ENCODE measurements at regions not wholly inside any gene's neighbourhood (a gene's known extent, or its start where the extent isn't known, plus 50 kb on each side); places are given as distances from the start of the nearest gene placed in this dataset.
"Not testable (repeated sequence)": the region's sequence is repeated elsewhere in the genome, so short reads cannot be mapped to it uniquely, and the experiment has no call there.

- H3K4me2 ChIP-seq (replicated peaks; ENCODE audit: extremely low read depth, low read length, poor library complexity, severe bottlenecking), result no peak overlapping the region
Observed at GRCh38 chr14:46571970-46572369, 79.6 kb downstream of the RPL10L start.

GRCh38 chr14:46568161-46568560 lies 83.4 kb downstream of the RPL10L start:
- intact Hi-C loops (cut with micrococcal nuclease); H3K9me3 Mint-ChIP-seq: not testable (repeated sequence)

More at GRCh38 chr14:46571970-46572369, 79.6 kb downstream of the RPL10L start:
- Histone ChIP-seq H2AFZ (ENCODE audit: insufficient read depth, low read depth, low read length, poor library complexity, severe bottlenecking) (no peak overlapping the region), H3K9ac (ENCODE audit: insufficient read depth, low read length, poor library complexity, severe bottlenecking) (no peak overlapping the region), H3K27ac (ENCODE audit: low read depth in 1 of 2, low read length in 2 of 2) (no peak overlapping the region), H3K79me2 (ENCODE audit: insufficient read depth, low read length) (no peaks in the 10 kb centered on the region), H3K4me3 (replicated peaks in 1 of 3; ENCODE audit: low read depth in 2 of 3, low read length in 3 of 3) (no peak overlapping the region), H3K9me3 (replicated peaks in 1 of 2; ENCODE audit: control insufficient read depth in 1 of 2, insufficient read depth in 1 of 2, low read length in 2 of 2) (no peaks in the 10 kb centered on the region), H3K27me3 (ENCODE audit: control insufficient read depth in 2 of 2, insufficient read depth in 2 of 2, low read length in 2 of 2) (no peaks in the 10 kb centered on the region), H3K36me3 (replicated peaks in 1 of 2; ENCODE audit: control insufficient read depth in 1 of 2, insufficient read depth in 2 of 2, low read length in 2 of 2) (no peaks in the 10 kb centered on the region), H4K20me1 (ENCODE audit: insufficient read depth, low read length) (no peaks in the 10 kb centered on the region), H3K4me1 (ENCODE audit: control insufficient read depth in 1 of 2, insufficient read depth in 2 of 2, low read length in 2 of 2) (no peaks in the 10 kb centered on the region)
- DNase-seq, result no peak
- peaks cover 7% of the 10 kb centered on the region for H3K4me1 Mint-ChIP-seq
- H3K27me3 Mint-ChIP-seq (ENCODE audit: low read depth in 3 of 3), result peaks cover 0 to 2% (median 0%) of the 10 kb centered on the region in 3 donors
- no CpG with 5 or more reads among the region's 2 CpGs for WGBS (ENCODE audit: insufficient coverage)
- intact Hi-C loops (cut with micrococcal nuclease), result no loop called here
- H3K9me3 Mint-ChIP-seq, result peaks cover 0 to 2% (median 1%) of the 10 kb centered on the region in 7 donors
- no peak overlapping the region for H3K4me3 Mint-ChIP-seq
- TF ChIP-seq CTCF (IDR thresholded peaks at IDR 0.05), result no peak
- no peaks in the 10 kb centered on the region for H3K36me3 Mint-ChIP-seq
- no peak overlapping the region for H3K27ac Mint-ChIP-seq

More at GRCh38 chr14:46568161-46568560, 83.4 kb downstream of the RPL10L start:
- not testable (repeated sequence) for H3K9me3 ChIP-seq (replicated peaks in 1 of 2; ENCODE audit: control insufficient read depth in 1 of 2, insufficient read depth in 1 of 2, low read length in 2 of 2); H3K79me2 ChIP-seq (ENCODE audit: insufficient read depth, low read length); H3K9ac ChIP-seq (ENCODE audit: insufficient read depth, low read length, poor library complexity, severe bottlenecking); H3K4me2 ChIP-seq (replicated peaks; ENCODE audit: extremely low read depth, low read length, poor library complexity, severe bottlenecking); H3K4me3 Mint-ChIP-seq; H3K27ac ChIP-seq (ENCODE audit: low read depth in 1 of 2, low read length in 2 of 2); H3K4me1 ChIP-seq (ENCODE audit: control insufficient read depth in 1 of 2, insufficient read depth in 2 of 2, low read length in 2 of 2); H3K27ac Mint-ChIP-seq; H3K4me1 Mint-ChIP-seq; H3K36me3 ChIP-seq (replicated peaks in 1 of 2; ENCODE audit: control insufficient read depth in 1 of 2, insufficient read depth in 2 of 2, low read length in 2 of 2); H2AFZ ChIP-seq (ENCODE audit: insufficient read depth, low read depth, low read length, poor library complexity, severe bottlenecking); DNase-seq; H3K27me3 ChIP-seq (ENCODE audit: control insufficient read depth in 2 of 2, insufficient read depth in 2 of 2, low read length in 2 of 2); H3K27me3 Mint-ChIP-seq (ENCODE audit: low read depth in 3 of 3); H3K4me3 ChIP-seq (replicated peaks in 1 of 3; ENCODE audit: low read depth in 2 of 3, low read length in 3 of 3); H3K36me3 Mint-ChIP-seq; H4K20me1 ChIP-seq (ENCODE audit: insufficient read depth, low read length)
- WGBS (ENCODE audit: insufficient coverage), result 86% methylated on average over 1 of the region's 1 CpG
